HCT116 (cell line): ENCODE measurements at regions not wholly inside any gene's neighbourhood (a gene's known extent, or its start where the extent isn't known, plus 50 kb on each side); places are given as distances from the start of the nearest gene placed in this dataset.

ENCODE experiments used
- ATAC-seq: fragments of 200-7000 bp; cut with Tn5 transposase; 2 replicates; pipeline ENCODE4 v1.9.1; 2020; ENCODE audit warnings: mild to moderate bottlenecking, moderate library complexity
- BruUV-seq: library from RNA; stranded (reverse); fragments of 400-500 nt; replicated peaks from 2 replicates; lab custom pipeline; 2021; lab: Mats Ljungman, UMichigan
- CTCF ChIA-PET: fragments of 300-600 bp; sonication (Branson Sonifier 250); formaldehyde crosslinking; loops from one replicate; lab custom pipeline; 2021; ENCODE audit warnings: antibody characterized with exemption; lab: Charles Lee
- POLR2A ChIA-PET: fragments of 300-600, 350-600 bp; sonication (Branson Sonifier 250); formaldehyde crosslinking; loops from one replicate; lab custom pipeline; 2021; ENCODE audit warnings: antibody characterized with exemption; lab: Charles Lee
- RAD21 ChIA-PET, 2 experiments: fragments of 300-600 bp; sonication (Branson Sonifier 250); formaldehyde crosslinking; loops; one replicate each; lab custom pipeline; 2023; ENCODE audit warnings: low total read pairs in 2 of 2; ENCODE audit not compliant: uncharacterized antibody in 2 of 2, unreplicated experiment in 2 of 2, low non-redundant PET in 1 of 2; lab: Charles Lee
- DNase-seq: peaks from one replicate; pipeline ENCODE4 v3.0.0-alpha.2; 2010; ENCODE audit warnings: low read depth, low spot score
- H2AFZ ChIP-seq: fragments of 200-600 bp; shearing (Covaris generic), sonication (generic); 2 replicates; pipeline ENCODE4 v1.6.1; 2017; ENCODE audit warnings: low read depth, mixed run types, mixed read lengths, antibody characterized with exemption, low read length; ENCODE audit not compliant: poor library complexity, severe bottlenecking
- H3K27ac ChIP-seq: 2 replicates; pipeline ENCODE4 v1.5.1; 2012; ENCODE audit warnings: low read depth, low read length
- H3K27me3 ChIP-seq: fragments of 200-600 bp; sonication (generic); 2 replicates; pipeline ENCODE4 v1.6.1; 2016; ENCODE audit warnings: mixed run types, low read length, mixed read lengths; ENCODE audit not compliant: insufficient read depth
- H3K36me3 ChIP-seq, 2 experiments: fragments of 200-500 bp in 1 of 2; fragments of 200-600 bp in 1 of 2; sonication (Bioruptor generic) in 1 of 2; sonication (generic) in 1 of 2; 2 replicates each; pipeline versions ENCODE4 v1.5.1 to v1.6.1; 2014 to 2016; ENCODE audit warnings: low read length in 2 of 2, inconsistent platforms in 1 of 2, mixed read lengths in 1 of 2, mixed run types in 1 of 2; ENCODE audit not compliant: insufficient read depth in 2 of 2, control insufficient read depth in 1 of 2
- H3K4me1 ChIP-seq, 2 experiments: fragments of 200-600 bp in 1 of 2; sonication (generic) in 1 of 2; 2 replicates each; pipeline versions ENCODE4 v1.5.1 to v1.6.1; 2012 to 2017; ENCODE audit warnings: low read length in 2 of 2, inconsistent platforms in 1 of 2, mild to moderate bottlenecking in 1 of 2, mixed read lengths in 1 of 2, mixed run types in 1 of 2, moderate library complexity in 1 of 2; ENCODE audit not compliant: insufficient read depth in 2 of 2, control insufficient read depth in 1 of 2
- H3K4me2 ChIP-seq: fragments of 200-600 bp; sonication (generic); 2 replicates; pipeline ENCODE4 v1.6.1; 2017; ENCODE audit warnings: mixed run types, low read length, mixed read lengths
- H3K4me3 ChIP-seq, 2 experiments: fragments of 200-600 bp in 1 of 2; sonication (generic) in 1 of 2; replicated peaks in 1 of 2; 2 replicates each; pipeline ENCODE4 v1.5.1; 2011 to 2016; ENCODE audit warnings: low read length in 2 of 2, control low read depth in 1 of 2, low read depth in 1 of 2, mild to moderate bottlenecking in 1 of 2, mixed read lengths in 1 of 2, mixed run types in 1 of 2
- H3K79me2 ChIP-seq: fragments of 200-600 bp; sonication (generic); 2 replicates; pipeline ENCODE4 v1.6.1; 2017; ENCODE audit warnings: mild to moderate bottlenecking, mixed run types, low read length, moderate library complexity, mixed read lengths; ENCODE audit not compliant: insufficient read depth
- H3K9ac ChIP-seq: fragments of 200-600 bp; sonication (generic); 2 replicates; pipeline ENCODE4 v1.6.1; 2016; ENCODE audit warnings: low read length, mixed read lengths
- H3K9me2 ChIP-seq: fragments of 200-600 bp; sonication (generic), shearing (Covaris generic); 2 replicates; pipeline ENCODE4 v1.6.1; 2017; ENCODE audit warnings: mixed run types, mild to moderate bottlenecking, moderate library complexity; ENCODE audit not compliant: insufficient read depth
- H3K9me3 ChIP-seq, 2 experiments: fragments of 200-500 bp in 1 of 2; fragments of 200-600 bp in 1 of 2; sonication (Bioruptor generic) in 1 of 2; sonication (generic) in 1 of 2; 2 replicates each; pipeline ENCODE4 v1.6.1; 2014 to 2017; ENCODE audit warnings: low read length in 2 of 2, mixed read lengths in 2 of 2, inconsistent platforms in 1 of 2, low read depth in 1 of 2, mild to moderate bottlenecking in 1 of 2, mixed run types in 1 of 2, moderate library complexity in 1 of 2; ENCODE audit not compliant: control insufficient read depth in 1 of 2, insufficient read depth in 1 of 2
- H4K20me1 ChIP-seq: fragments of 200-600 bp; sonication (generic), shearing (Covaris generic); 2 replicates; pipeline ENCODE4 v1.6.1; 2017; ENCODE audit warnings: mixed run types, mild to moderate bottlenecking, moderate library complexity; ENCODE audit not compliant: insufficient read depth
- CBX3 ChIP-seq: IDR thresholded peaks from 2 replicates; pipeline ENCODE4 v1.6.1; 2012; ENCODE audit warnings: low read depth
- CEBPB ChIP-seq: IDR thresholded peaks from 2 replicates; pipeline ENCODE4 v1.6.1; 2012; ENCODE audit warnings: low read depth
- CTCF ChIP-seq, 3 experiments: fragments of 200-600 bp in 1 of 3; sonication (generic) in 1 of 3; IDR thresholded peaks in 2 of 3; conservative IDR thresholded peaks in 1 of 3; 2 replicates each; pipeline ENCODE4 v1.5.1; 2012 to 2017; ENCODE audit warnings: low read depth in 2 of 3, low read length in 2 of 3, antibody characterized with exemption in 1 of 3, borderline replicate concordance in 1 of 3, control low read depth in 1 of 3, mild to moderate bottlenecking in 1 of 3, mixed read lengths in 1 of 3, mixed run types in 1 of 3, moderate library complexity in 1 of 3; ENCODE audit not compliant: insufficient read depth in 1 of 3
- EGR1 ChIP-seq: IDR thresholded peaks from 2 replicates; pipeline ENCODE4 v1.6.1; 2012; ENCODE audit warnings: low read depth
- ELF1 ChIP-seq: IDR thresholded peaks from 2 replicates; pipeline ENCODE4 v1.6.1; 2012; ENCODE audit warnings: low read depth, borderline replicate concordance
- EZH2phosphoT487 ChIP-seq: fragments of 200-600 bp; IDR thresholded peaks from 2 replicates; pipeline ENCODE4 v1.6.1; 2018; ENCODE audit warnings: antibody characterized with exemption, borderline replicate concordance
- FOSL1 ChIP-seq: IDR thresholded peaks from 2 replicates; pipeline ENCODE4 v1.6.1; 2012; ENCODE audit warnings: low read depth
- POLR2AphosphoS5 ChIP-seq: IDR thresholded peaks from 2 replicates; pipeline ENCODE4 v1.6.1; 2011; ENCODE audit warnings: mild to moderate bottlenecking, low read depth, low read length, moderate library complexity
- RAD21 ChIP-seq: IDR thresholded peaks from 2 replicates; pipeline ENCODE4 v1.6.1; 2012; ENCODE audit warnings: low read depth, mild to moderate bottlenecking
- YY1 ChIP-seq: IDR thresholded peaks from 2 replicates; pipeline ENCODE4 v1.6.1; 2011; ENCODE audit warnings: low read length, low read depth, moderate library complexity, mild to moderate bottlenecking; ENCODE audit not compliant: insufficient replicate concordance; ENCODE audit errors: extremely low read depth
- intact Hi-C: fragments of 100-400 bp; cut with micrococcal nuclease; formaldehyde crosslinking; loops from 2 replicates; pipeline ENCODE4 v1.10.0; 2022

GRCh38 chr18:33838054-33838453 is 260.0 kb downstream of the ASXL3 start:
- H4K20me1 ChIP-seq: no peaks in the 10 kb centered on the region
- intact Hi-C loops: no loop called here
- ATAC-seq (no peak), DNase-seq (no peak)
- no TSS peak for BruUV-seq
- no peaks in the 10 kb centered on the region for H3K36me3 ChIP-seq
- H3K4me1 ChIP-seq: no peaks in the 10 kb centered on the region
- no peak overlapping the region for H3K4me3 ChIP-seq
- TF ChIP-seq EGR1 (no peak), YY1 (no peak)
- no peaks in the 10 kb centered on the region for H3K27me3 ChIP-seq
- no peaks in the 10 kb centered on the region for H3K9me2 ChIP-seq
- no peak overlapping the region for H3K9ac ChIP-seq
- ChIA-PET RAD21 (no interaction called here), POLR2A (no interaction called here), CTCF (no interaction called here)
- H3K79me2 ChIP-seq: no peaks in the 10 kb centered on the region
- no peak overlapping the region for H2AFZ ChIP-seq
- H3K27ac ChIP-seq: no peak overlapping the region
- H3K9me3 ChIP-seq: peaks cover 0 to 27% of the 10 kb centered on the region in 2 experiments; a peak in 2 of 4 replicates
- H3K4me2 ChIP-seq: no peak overlapping the region

- ChIA-PET CTCF (no interaction called here), RAD21 (no interaction called here), POLR2A (no interaction called here)
- Histone ChIP-seq H3K36me3 (no peaks in the 10 kb centered on the region), H3K4me3 (no peak overlapping the region), H3K9me2 (no peaks in the 10 kb centered on the region), H3K27me3 (no peaks in the 10 kb centered on the region), H3K27ac (no peak overlapping the region), H3K4me2 (no peak overlapping the region), H3K9ac (no peak overlapping the region), H3K9me3 (peaks cover 0 to 27% of the 10 kb centered on the region in 2 experiments; a peak in 2 of 4 replicates), H4K20me1 (no peaks in the 10 kb centered on the region), H3K79me2 (no peaks in the 10 kb centered on the region), H2AFZ (no peak overlapping the region), H3K4me1 (no peaks in the 10 kb centered on the region)
- no peak for TF ChIP-seq RAD21
- ATAC-seq (no peak), DNase-seq (no peak)
- BruUV-seq: no TSS peak
- intact Hi-C loops: no loop called here
Observed at GRCh38 chr18:33837191-33837590, 259.2 kb downstream of the ASXL3 start.

GRCh38 chr18:33836564-33836963 is 258.5 kb downstream of the ASXL3 start:
- ChIA-PET POLR2A (no interaction called here), CTCF (no interaction called here), RAD21 (no interaction called here)
- no peaks in the 10 kb centered on the region for H3K79me2 ChIP-seq
- no peak overlapping the region for H3K4me2 ChIP-seq
- no peaks in the 10 kb centered on the region for H3K9me2 ChIP-seq
- H3K27ac ChIP-seq: no peak overlapping the region
- no peak overlapping the region for H3K9ac ChIP-seq
- no TSS peak for BruUV-seq
- intact Hi-C loops: no loop called here
- no peak for DNase-seq
- peaks cover 0 to 22% of the 10 kb centered on the region in 2 experiments; a peak in 2 of 4 replicates for H3K9me3 ChIP-seq
- H4K20me1 ChIP-seq: no peaks in the 10 kb centered on the region
- H3K36me3 ChIP-seq: no peaks in the 10 kb centered on the region
- TF ChIP-seq EZH2phosphoT487 (no peak), CBX3 (no peak), FOSL1 (no peak), CTCF (IDR thresholded peaks at IDR 0.05 in 2 of 3, conservative IDR thresholded peaks at IDR 0.05 in 1 of 3; ENCODE audit: borderline replicate concordance in 1 of 3, insufficient read depth in 1 of 3, low read depth in 2 of 3, low read length in 2 of 3) (no peak), POLR2AphosphoS5 (no peak), CEBPB (no peak), ELF1 (no peak)
- no peak overlapping the region for H3K4me3 ChIP-seq
- ATAC-seq: no peak
- H3K27me3 ChIP-seq: no peaks in the 10 kb centered on the region
- H3K4me1 ChIP-seq: no peaks in the 10 kb centered on the region
- H2AFZ ChIP-seq: no peak overlapping the region
